K562 (cell line): ENCODE measurements at regions not wholly inside any gene's neighbourhood (a gene's known extent, or its start where the extent isn't known, plus 50 kb on each side); places are given as distances from the start of the nearest gene placed in this dataset.

Experiments
- ATAC-seq: fragments of 200-7000 bp; cut with Tn5 transposase; 3 replicates; pipeline ENCODE4 v1.9.1; 2020; ENCODE audit warnings: moderate library complexity
- BruUV-seq: library from RNA; stranded (reverse); fragments of 400-500 nt; replicated peaks from 2 replicates; lab custom pipeline; 2021; lab: Mats Ljungman, UMichigan
- CTCF ChIA-PET: fragments of 300-600 bp; formaldehyde crosslinking; extraction: SDS; loops from one replicate; lab custom pipeline; 2021; ENCODE audit warnings: low intra/inter-chr PET ratio; lab: Yijun Ruan, JAX
- POLR2A ChIA-PET: fragments of 300-600, 350-650 bp; sonication (Branson Sonifier 250); formaldehyde crosslinking; extraction: SDS; loops from one replicate; lab custom pipeline; 2021; ENCODE audit warnings: antibody characterized with exemption, inconsistent platforms; lab: Yijun Ruan, JAX
- DNase-seq, 4 experiments: peaks; one replicate each; pipeline versions ENCODE4 v3.0.0 to v3.0.0-alpha.2; 2011 to 2018; ENCODE audit warnings: low spot score in 3 of 4, mixed read lengths in 3 of 4; ENCODE audit errors: extremely low read depth in 1 of 4
- FAIRE-seq: peaks from 2 replicates; lab custom pipeline; 2011; peaks lifted over from hg19 to GRCh38; lab: Jason Lieb, UNC
- H2AFZ ChIP-seq: 2 replicates; pipeline ENCODE4 v1.6.0; 2011; ENCODE audit warnings: low read depth, low read length, control low read depth, inconsistent platforms
- H3K27ac ChIP-seq: fragments of 200-600 bp; 3 replicates; pipeline ENCODE4 v1.8.0; 2011; ENCODE audit warnings: low read depth, mild to moderate bottlenecking, control low read depth, inconsistent platforms, low read length, moderate library complexity, mixed read lengths; ENCODE audit errors: extremely low read depth
- H3K27me3 ChIP-seq, 2 experiments: fragments of 300-600 bp in 1 of 2; 2 replicates in 1 of 2; 3 replicates in 1 of 2; pipeline versions ENCODE4 v1.6.0 to v1.8.0; 2011; ENCODE audit warnings: inconsistent platforms in 2 of 2, low read length in 2 of 2, mild to moderate bottlenecking in 1 of 2, mixed read lengths in 1 of 2, moderate library complexity in 1 of 2; ENCODE audit not compliant: control insufficient read depth in 2 of 2, insufficient read depth in 2 of 2
- H3K36me3 ChIP-seq: fragments of 300-600 bp; 3 replicates; pipeline ENCODE4 v1.8.0; 2011; ENCODE audit warnings: mild to moderate bottlenecking, low read length, inconsistent platforms; ENCODE audit not compliant: control insufficient read depth, insufficient read depth
- H3K4me1 ChIP-seq, 2 experiments: fragments of 200-600 bp in 1 of 2; replicated peaks in 1 of 2; 2 replicates in 1 of 2; 3 replicates in 1 of 2; pipeline versions ENCODE4 v1.5.1 to v1.8.0; 2011; ENCODE audit warnings: inconsistent platforms in 2 of 2, low read length in 2 of 2, mild to moderate bottlenecking in 1 of 2, mixed read lengths in 1 of 2, moderate library complexity in 1 of 2; ENCODE audit not compliant: control insufficient read depth in 2 of 2, insufficient read depth in 2 of 2
- H3K4me2 ChIP-seq: 2 replicates; pipeline ENCODE4 v1.6.1; 2011; ENCODE audit warnings: low read length, control low read depth, inconsistent platforms, mixed read lengths; ENCODE audit not compliant: insufficient read depth
- H3K4me3 ChIP-seq: fragments of 200-600 bp; sonication (generic), shearing (Covaris generic); 2 replicates; pipeline ENCODE4 v1.5.1; 2016; ENCODE audit warnings: control low read depth, inconsistent platforms
- H3K79me2 ChIP-seq: fragments of 200-600 bp; 3 replicates; pipeline ENCODE4 v1.8.0; 2011; ENCODE audit warnings: low read length, inconsistent platforms; ENCODE audit not compliant: control insufficient read depth, insufficient read depth
- H3K9ac ChIP-seq, 2 experiments: 2 replicates each; pipeline versions ENCODE4 v1.6.0 to v1.6.1; 2011; ENCODE audit warnings: low read depth in 2 of 2, low read length in 2 of 2, control low read depth in 1 of 2, inconsistent platforms in 1 of 2, mild to moderate bottlenecking in 1 of 2, mixed read lengths in 1 of 2; ENCODE audit not compliant: insufficient read depth in 1 of 2
- H3K9me1 ChIP-seq: one replicate; pipeline ENCODE4 v1.6.0; 2011; ENCODE audit warnings: inconsistent platforms, mild to moderate bottlenecking, low read length, moderate library complexity; ENCODE audit not compliant: control insufficient read depth, insufficient read depth
- H3K9me3 ChIP-seq: replicated peaks from 2 replicates; pipeline ENCODE4 v1.5.1; 2011; ENCODE audit warnings: low read depth, low read length, inconsistent platforms; ENCODE audit not compliant: control insufficient read depth, insufficient read depth
- H4K20me1 ChIP-seq: replicated peaks from 2 replicates; pipeline ENCODE4 v1.6.1; 2011; ENCODE audit warnings: low read length, inconsistent platforms, mixed read lengths; ENCODE audit not compliant: control insufficient read depth, insufficient read depth
- CEBPB ChIP-seq: fragments of 450-650 bp; IDR thresholded peaks from 2 replicates; pipeline ENCODE4 v1.6.1; 2016; ENCODE audit warnings: missing genetic modification characterization, missing compliant biosample characterization
- CHD4 ChIP-seq: fragments of 200-600 bp; sonication (generic); IDR thresholded peaks from 3 replicates; pipeline ENCODE4 v1.6.1; 2012; ENCODE audit warnings: low read depth, mild to moderate bottlenecking, mixed read lengths, low read length, inconsistent platforms; ENCODE audit not compliant: insufficient read depth, insufficient replicate concordance, poor library complexity, severe bottlenecking
- EZH2 ChIP-seq: IDR thresholded peaks from 2 replicates; pipeline ENCODE4 v1.6.1; 2012; ENCODE audit warnings: low read depth, mild to moderate bottlenecking, inconsistent platforms, low read length, borderline replicate concordance
- GTF2E2 ChIP-seq: fragments of 200-800 bp; sonication (Bioruptor generic); IDR thresholded peaks from 2 replicates; pipeline ENCODE4 v1.6.1; 2016; ENCODE audit warnings: missing genetic modification characterization, missing compliant biosample characterization
- HDAC6 ChIP-seq: IDR thresholded peaks from 2 replicates; pipeline ENCODE4 v1.6.1; 2012; ENCODE audit warnings: low read depth, mild to moderate bottlenecking, control low read depth, inconsistent platforms, low read length, moderate library complexity
- MITF ChIP-seq: IDR thresholded peaks from 2 replicates; pipeline ENCODE4 v1.6.1; 2014; ENCODE audit warnings: antibody characterized with exemption
- NFXL1 ChIP-seq: fragments of 450-650 bp; formaldehyde crosslinking; IDR thresholded peaks from 2 replicates; pipeline ENCODE4 v1.4.0; 2021; ENCODE audit warnings: mild to moderate bottlenecking
- RBM17 ChIP-seq: fragments of 200-400 bp; formaldehyde crosslinking; IDR thresholded peaks from 2 replicates; pipeline ENCODE4 v1.6.1; 2017; ENCODE audit warnings: low read depth, mild to moderate bottlenecking, low read length, borderline replicate concordance
- ZBTB33 ChIP-seq: sonication (generic); formaldehyde crosslinking; IDR thresholded peaks from 2 replicates; pipeline ENCODE4 v1.8.1; 2023; ENCODE audit warnings: mild to moderate bottlenecking, missing genetic modification reagents
- ZNF354B ChIP-seq: fragments of 250-450 bp; sonication (Bioruptor Pico); IDR thresholded peaks from 2 replicates; pipeline ENCODE4 v1.4.0; 2020
- ZNF740 ChIP-seq, 3 experiments: fragments of 200-800 bp in 1 of 3; sonication (Bioruptor generic) in 1 of 3; sonication (generic) in 1 of 3; formaldehyde crosslinking in 1 of 3; IDR thresholded peaks; 2 replicates each; pipeline versions ENCODE4 v1.6.1 to v1.8.0; 2016 to 2022; ENCODE audit warnings: mild to moderate bottlenecking in 2 of 3, missing compliant biosample characterization in 2 of 3, missing genetic modification characterization in 2 of 3, missing genetic modification reagents in 1 of 3
- ZNF77 ChIP-seq: fragments of 250-450 bp; sonication (Bioruptor Pico); IDR thresholded peaks from 2 replicates; pipeline ENCODE4 v1.5.0; 2020
- WGBS: fragments of 100-300 bp; shearing (Covaris generic); methylation state at CpG from one replicate; pipeline ENCODE4 v1.1.6; 2016; ENCODE audit warnings: low coverage, mixed read lengths; ENCODE audit not compliant: insufficient coverage; ENCODE audit errors: missing lambda C conversion rate; 5-methylcytosine and 5-hydroxymethylcytosine counted together
- in situ Hi-C: fragments of 300-500 bp; cut with MboI; formaldehyde crosslinking; loops from 4 replicates; pipeline ENCODE4 v1.15.0; 2018; ENCODE audit warnings: inconsistent platforms, mixed read lengths
- intact Hi-C: fragments of 100-400 bp; cut with micrococcal nuclease; formaldehyde crosslinking; loops from 2 replicates; pipeline ENCODE4 v1.14.2; 2022

DNA sequence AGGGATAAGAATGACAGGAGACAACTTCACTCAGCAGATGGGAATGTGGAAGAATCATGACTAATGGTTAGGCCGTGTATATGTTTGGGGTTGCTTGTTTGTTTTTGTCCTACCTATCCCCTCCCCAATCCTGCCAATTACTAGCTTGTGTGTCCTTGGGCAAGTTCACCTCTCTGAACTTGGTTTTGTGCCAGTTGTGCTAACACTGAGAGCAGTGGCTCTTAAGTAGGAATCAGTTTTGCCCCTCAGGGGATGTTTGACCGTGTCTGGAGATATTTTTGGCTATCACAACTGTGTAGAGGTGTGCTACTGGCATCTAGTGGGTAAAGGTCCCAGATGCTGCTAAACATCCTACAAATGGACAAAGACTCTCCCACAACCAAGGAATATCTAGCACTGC is 287.0 kb downstream of the DMRT2 start:
- TF ChIP-seq EZH2 (no peak), ZNF354B (CRISPR knock-in tag) (no peak), CEBPB (tag) (no peak), ZBTB33 (CRISPR knock-in tag) (no peak), GTF2E2 (tag) (no peak)
- H3K9ac ChIP-seq = no peak overlapping the region
- in situ Hi-C loops = no loop called here
- ATAC-seq (no peak), FAIRE-seq (no peak), DNase-seq (no peak)
- no peaks in the 10 kb centered on the region for H3K9me3 ChIP-seq
- ChIA-PET CTCF (no interaction called here), POLR2A (no interaction called here)
- no peaks in the 10 kb centered on the region for H3K27me3 ChIP-seq
- no peaks in the 10 kb centered on the region for H3K36me3 ChIP-seq
- H3K4me2 ChIP-seq = no peak overlapping the region
- H2AFZ ChIP-seq = no peak overlapping the region
- H3K4me3 ChIP-seq = no peak overlapping the region
- no peak overlapping the region for H3K27ac ChIP-seq
- no peaks in the 10 kb centered on the region for H3K9me1 ChIP-seq
- no peaks in the 10 kb centered on the region for H4K20me1 ChIP-seq
- intact Hi-C loops = no loop called here
- WGBS = 0% methylated on average over 2 of the region's 2 CpGs
- H3K79me2 ChIP-seq = no peaks in the 10 kb centered on the region
- H3K4me1 ChIP-seq = no peaks in the 10 kb centered on the region
- BruUV-seq = no TSS peak

DNA sequence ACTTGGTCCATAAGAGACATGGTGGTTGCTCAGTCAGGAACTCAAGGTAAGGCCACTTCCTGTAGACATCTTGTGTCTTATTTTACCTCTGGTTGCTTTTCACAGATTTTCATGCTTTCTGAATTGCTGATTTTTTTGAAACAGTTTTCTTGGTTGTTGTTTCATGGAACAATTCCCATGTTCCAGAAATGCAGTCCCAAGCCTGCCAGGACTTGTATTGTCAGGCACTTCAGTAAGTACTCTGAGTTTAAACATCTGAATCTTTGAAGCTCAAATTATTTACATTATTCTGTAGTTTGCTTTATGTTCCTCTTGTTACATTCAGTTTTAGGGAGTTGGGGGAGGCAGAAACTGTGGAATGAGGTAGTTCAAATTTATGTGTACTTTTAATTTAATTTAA is 290.2 kb downstream of the DMRT2 start:
- ChIA-PET CTCF (no interaction called here), POLR2A (no interaction called here)
- Histone ChIP-seq H3K79me2 (no peaks in the 10 kb centered on the region), H3K36me3 (no peaks in the 10 kb centered on the region), H4K20me1 (no peaks in the 10 kb centered on the region), H2AFZ (no peak overlapping the region), H3K4me2 (no peak overlapping the region), H3K9me3 (no peaks in the 10 kb centered on the region), H3K27me3 (no peaks in the 10 kb centered on the region), H3K4me1 (no peaks in the 10 kb centered on the region), H3K4me3 (no peak overlapping the region), H3K9ac (no peak overlapping the region), H3K27ac (no peak overlapping the region), H3K9me1 (no peaks in the 10 kb centered on the region)
- no peak for DNase-seq
- no peak for ATAC-seq
- in situ Hi-C loops = no loop called here
- no TSS peak for BruUV-seq
- FAIRE-seq = no peak
- intact Hi-C loops = no loop called here
- TF ChIP-seq ZNF77 (CRISPR knock-in tag) (no peak), MITF (no peak), CHD4 (no peak), HDAC6 (no peak), RBM17 (no peak), NFXL1 (CRISPR knock-in tag) (no peak), ZNF740 (CRISPR knock-in tag; IDR thresholded peaks at IDR 0.05) (no peak), ZNF740 (tag; IDR thresholded peaks at IDR 0.05) (no peak)
